KOPT-K1 (cell line): ENCODE measurements at regions not wholly inside any gene's neighbourhood (a gene's known extent, or its start where the extent isn't known, plus 50 kb on each side); places are given as distances from the start of the nearest gene placed in this dataset.

Experiments
- H3K27ac ChIP-seq: fragments of 200-600 bp; sonication (generic); 2 replicates; pipeline ENCODE4 v1.5.1; 2016; ENCODE audit warnings: antibody characterized with exemption, mild to moderate bottlenecking, low read depth, low read length; ENCODE audit not compliant: poor library complexity, severe bottlenecking
- H3K36me3 ChIP-seq: fragments of 200-600 bp; sonication (generic); 2 replicates; pipeline ENCODE4 v1.5.1; 2017; ENCODE audit warnings: antibody characterized with exemption, mild to moderate bottlenecking, low read length, moderate library complexity; ENCODE audit not compliant: insufficient read depth
- H3K9me3 ChIP-seq: fragments of 200-600 bp; sonication (generic); 2 replicates; pipeline ENCODE4 v1.5.1; 2017; ENCODE audit warnings: antibody characterized with exemption, low read length, mild to moderate bottlenecking; ENCODE audit not compliant: insufficient read depth, poor library complexity, severe bottlenecking

DNA sequence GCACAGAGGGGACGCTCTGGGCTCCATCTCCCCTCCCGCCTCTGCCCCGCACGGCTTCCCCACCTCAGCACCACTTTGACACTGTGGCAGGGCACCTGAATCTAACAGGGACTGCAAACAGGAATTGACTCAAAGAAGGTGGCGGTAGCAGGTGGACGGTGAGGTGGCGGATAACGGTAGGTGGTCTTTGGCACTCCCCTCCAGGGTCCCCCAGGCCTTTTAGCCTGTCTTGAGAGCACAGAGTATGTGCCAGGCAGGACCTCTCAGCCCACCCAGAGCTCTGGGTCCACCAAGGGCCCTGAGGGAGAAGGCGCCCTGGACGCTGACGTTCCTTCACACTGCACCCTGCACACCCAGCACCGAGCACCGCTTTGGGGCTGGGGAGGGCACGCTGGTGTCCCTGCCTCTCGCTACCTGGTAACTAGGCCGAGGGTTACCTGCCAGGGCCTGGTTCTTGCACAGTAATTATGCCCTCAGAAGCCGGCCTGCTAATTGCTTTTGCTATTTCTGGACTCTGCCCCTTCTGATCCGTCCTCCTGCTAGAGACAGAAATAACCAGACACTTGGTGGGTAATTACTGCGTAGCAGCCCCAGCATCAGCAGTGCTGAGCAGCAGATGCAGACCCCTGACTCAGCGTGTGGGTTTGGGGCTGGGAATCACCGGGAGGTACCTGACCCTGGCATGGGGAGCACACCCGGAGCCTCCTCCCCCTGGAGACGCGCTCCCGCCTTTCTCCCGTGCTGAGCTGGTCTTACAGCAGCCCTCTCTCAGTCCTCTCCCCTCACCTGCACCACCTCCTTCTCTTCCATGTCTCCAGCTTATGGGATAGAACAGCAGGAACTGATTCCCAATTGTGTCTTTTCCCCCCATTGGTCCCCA, 103.3 kb upstream of the B3GAT1 start:
- Histone ChIP-seq H3K9me3 (no peaks in the 10 kb centered on the region), H3K27ac (no peak overlapping the region), H3K36me3 (no peaks in the 10 kb centered on the region)

DNA sequence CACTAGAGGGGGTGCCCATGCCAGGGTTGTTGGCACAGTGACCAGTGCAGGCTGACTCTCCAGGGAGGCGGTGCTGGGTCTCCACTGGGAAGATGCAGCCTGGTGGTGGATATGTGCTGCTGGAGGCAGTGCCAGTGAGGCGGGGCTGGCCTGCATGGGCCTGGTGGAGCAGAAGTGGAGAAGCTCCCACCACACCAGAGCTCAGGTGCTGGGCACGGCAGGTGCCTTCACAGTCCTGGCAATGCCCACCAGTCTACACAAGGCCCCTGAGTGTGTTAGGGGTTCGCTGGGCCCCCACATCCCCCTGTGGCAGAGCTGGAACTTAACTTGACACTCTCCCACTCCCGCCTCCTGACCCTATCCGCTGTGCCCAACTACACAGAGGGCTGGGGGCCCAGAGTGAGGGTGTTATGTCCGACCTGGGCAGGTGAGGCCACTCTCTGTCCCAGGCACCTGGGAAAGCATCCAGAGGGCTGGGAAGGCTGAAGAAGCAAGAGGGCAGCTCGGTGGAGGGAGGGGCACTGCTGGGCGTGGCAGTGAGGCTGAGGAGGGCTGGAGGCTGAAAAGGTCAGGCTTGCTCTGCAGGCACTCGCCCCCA, 102.4 kb upstream of the B3GAT1 start:
- Histone ChIP-seq H3K27ac (no peak overlapping the region), H3K36me3 (no peaks in the 10 kb centered on the region), H3K9me3 (no peaks in the 10 kb centered on the region)

GRCh38 chr11:134513585-134514120, 101.6 kb upstream of the B3GAT1 start:
- H3K36me3 ChIP-seq: no peaks in the 10 kb centered on the region
- H3K27ac ChIP-seq: no peak overlapping the region
- no peaks in the 10 kb centered on the region for H3K9me3 ChIP-seq

DNA sequence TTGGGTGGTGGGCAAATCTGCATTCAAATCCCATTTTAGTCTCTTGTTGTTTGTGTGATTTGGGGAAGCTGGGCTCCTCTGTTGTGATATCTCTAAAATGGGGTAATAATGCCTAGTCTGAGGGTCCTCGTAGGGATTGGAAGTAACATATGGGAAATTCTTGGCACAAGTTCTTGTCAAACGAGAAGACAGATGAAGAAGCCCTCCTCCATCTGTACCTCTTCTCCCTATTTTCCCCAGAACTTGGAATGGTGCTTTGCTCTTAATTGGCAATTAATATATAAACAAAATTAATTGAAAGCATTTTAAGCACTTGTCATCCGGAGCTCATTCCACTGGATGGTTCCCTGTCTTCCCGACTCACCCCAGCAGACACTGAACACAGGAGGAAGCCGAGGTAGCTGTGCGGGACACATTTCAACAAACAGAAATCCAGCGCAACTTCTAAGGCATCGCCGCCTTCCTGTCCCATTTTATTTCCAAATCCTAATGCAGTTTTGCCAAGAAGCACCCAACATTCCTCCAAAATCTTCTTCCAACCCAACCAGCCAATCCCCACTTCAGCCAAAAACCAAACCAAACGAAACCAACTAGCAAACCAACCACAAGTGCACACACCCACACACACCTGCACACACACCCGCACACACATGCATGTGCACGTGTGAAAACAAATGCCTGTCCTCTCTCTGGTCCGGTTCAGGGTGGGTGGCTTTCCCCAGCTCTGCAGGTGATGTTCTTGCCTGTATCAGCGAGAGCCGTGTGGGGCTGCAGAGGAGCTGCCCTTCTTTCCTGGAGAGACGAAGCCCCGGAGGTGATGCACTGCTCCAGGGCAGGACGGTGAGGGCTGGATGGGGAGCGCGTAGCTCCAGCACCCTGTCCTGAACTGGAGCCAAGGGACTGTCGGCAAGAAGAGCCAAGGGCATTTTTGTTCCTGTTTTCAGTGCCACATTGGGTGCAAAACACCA, 100.8 kb upstream of the B3GAT1 start:
- Histone ChIP-seq H3K36me3 (no peaks in the 10 kb centered on the region), H3K27ac (no peak overlapping the region), H3K9me3 (no peaks in the 10 kb centered on the region)

- H3K27ac ChIP-seq: no peak overlapping the region
- no peaks in the 10 kb centered on the region for H3K9me3 ChIP-seq
- H3K36me3 ChIP-seq: no peaks in the 10 kb centered on the region
Observed at GRCh38 chr11:134512061-134512460, 100.0 kb upstream of the B3GAT1 start.

GRCh38 chr11:134511255-134511654, 99.2 kb upstream of the B3GAT1 start:
- Histone ChIP-seq H3K27ac (no peak overlapping the region), H3K36me3 (no peaks in the 10 kb centered on the region), H3K9me3 (no peaks in the 10 kb centered on the region)

GRCh38 chr11:134510233-134511040, 98.4 kb upstream of the B3GAT1 start:
- H3K27ac ChIP-seq: no peak overlapping the region
- no peaks in the 10 kb centered on the region for H3K36me3 ChIP-seq
- no peaks in the 10 kb centered on the region for H3K9me3 ChIP-seq

DNA sequence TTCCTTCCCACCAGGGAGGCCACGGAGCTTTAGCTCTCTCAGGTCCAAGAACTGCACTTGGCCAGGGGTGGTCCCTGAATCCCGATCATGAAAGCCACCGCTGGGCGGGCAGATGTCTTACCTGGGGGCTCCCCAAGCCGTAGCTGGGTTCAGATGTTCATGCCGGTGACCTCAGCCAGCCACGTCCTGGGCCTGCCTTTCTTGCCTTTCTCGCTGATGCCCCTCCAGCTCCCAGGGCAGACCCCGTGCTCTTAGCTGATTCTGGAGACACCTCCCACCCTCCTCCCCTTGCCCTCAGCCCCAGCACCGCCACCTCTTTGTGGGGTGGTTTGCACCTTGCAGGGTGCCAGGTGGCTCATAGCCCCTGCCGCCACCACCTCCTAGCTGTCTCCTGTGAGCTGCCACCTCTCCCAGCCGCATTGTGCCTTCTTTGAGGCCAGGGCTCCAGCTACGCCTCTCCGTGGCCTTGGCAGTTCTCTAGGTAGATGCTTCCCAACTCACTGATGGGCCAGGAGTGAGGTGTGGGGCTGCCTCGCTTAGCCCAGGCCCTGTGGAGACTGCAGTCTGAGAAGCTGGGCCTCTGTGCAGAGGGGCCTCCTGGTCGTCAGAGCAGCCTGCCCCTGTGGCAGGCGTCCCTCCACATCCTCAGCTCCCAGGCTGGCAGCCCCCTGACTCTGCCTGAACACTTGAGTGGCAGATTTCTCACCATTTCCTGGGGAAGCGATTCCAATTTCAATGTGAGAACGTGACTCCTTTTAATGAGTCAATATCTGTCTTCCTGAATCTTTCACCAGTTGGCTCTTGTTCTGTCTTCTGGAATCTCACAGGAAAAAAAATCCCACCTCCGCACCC, 97.6 kb upstream of the B3GAT1 start:
- no peak overlapping the region for H3K27ac ChIP-seq
- H3K9me3 ChIP-seq: no peaks in the 10 kb centered on the region
- no peaks in the 10 kb centered on the region for H3K36me3 ChIP-seq

- no peaks in the 10 kb centered on the region for H3K36me3 ChIP-seq
- H3K9me3 ChIP-seq: no peaks in the 10 kb centered on the region
Observed at GRCh38 chr11:134508219-134508990, 96.4 kb upstream of the B3GAT1 start.

GRCh38 chr11:134506046-134506445, 94.0 kb upstream of the B3GAT1 start:
- no peaks in the 10 kb centered on the region for H3K36me3 ChIP-seq
- H3K9me3 ChIP-seq: no peaks in the 10 kb centered on the region
- H3K27ac ChIP-seq: no peak overlapping the region

More at GRCh38 chr11:134508219-134508990, 96.4 kb upstream of the B3GAT1 start:
- H3K27ac ChIP-seq: no peak overlapping the region

DNA sequence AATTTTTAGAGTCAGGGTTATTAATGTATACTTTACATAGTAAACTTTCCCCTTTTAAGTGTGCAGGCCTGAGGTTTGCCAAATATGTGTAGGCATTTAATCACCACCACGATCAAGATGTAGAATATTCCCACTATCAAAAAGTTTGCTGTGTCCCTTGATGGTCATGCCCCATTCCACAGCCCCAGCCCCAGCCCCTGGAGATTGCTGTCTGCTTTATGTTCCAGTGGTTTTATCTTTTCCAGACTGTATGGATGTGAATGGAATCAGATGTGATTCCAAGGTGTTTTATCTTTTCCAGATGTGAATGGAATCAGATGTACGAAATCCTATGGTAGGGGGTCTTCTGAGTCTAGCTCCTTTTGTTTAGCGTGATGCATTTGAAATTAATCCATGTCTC, 93.1 kb upstream of the B3GAT1 start:
- Histone ChIP-seq H3K9me3 (no peaks in the 10 kb centered on the region), H3K27ac (no peak overlapping the region), H3K36me3 (no peaks in the 10 kb centered on the region)

GRCh38 chr11:134504146-134504905, 92.3 kb upstream of the B3GAT1 start:
- no peaks in the 10 kb centered on the region for H3K36me3 ChIP-seq
- H3K9me3 ChIP-seq: no peaks in the 10 kb centered on the region
- no peak overlapping the region for H3K27ac ChIP-seq
